Naive thymus-derived CD8-positive, alpha-beta T cell (primary cell): ENCODE measurements at regions not wholly inside any gene's neighbourhood (a gene's known extent, or its start where the extent isn't known, plus 50 kb on each side); places are given as distances from the start of the nearest gene placed in this dataset.
A peak's percentile ranks its signal among the peaks of the same experiment; 100 is the strongest.

ENCODE experiments used
- ATAC-seq, 2 donors: fragments of 150-1000 bp; cut with Tn5 transposase in 1 of 2; sonication (Bioruptor Pico), chemical (Tn5 transposase) in 1 of 2; 1 replicate in 1 of 2; 2 replicates in 1 of 2; pipeline ENCODE4 v1.10.0; 2021; ENCODE audit warnings: mild to moderate bottlenecking in 2 of 2, moderate library complexity in 2 of 2
- POLR2A ChIA-PET: fragments of 350-600 bp; sonication (Branson Sonifier 250); formaldehyde crosslinking; loops from one replicate; lab custom pipeline; 2021; ENCODE audit warnings: antibody characterized with exemption; lab: Charles Lee
- DNase-seq, 10 donors: peaks; one replicate each; pipeline versions ENCODE4 v3.0.0 to v3.0.0-alpha.2; 2020 to 2022
- H3K27ac Mint-ChIP-seq, 10 donors: one replicate each; pipeline ENCODE4 v1.8.0; 2020 to 2022; ENCODE audit warnings: mild to moderate bottlenecking in 10 of 10, mixed read lengths in 10 of 10, moderate library complexity in 4 of 10, inconsistent platforms in 1 of 10
- H3K27me3 Mint-ChIP-seq, 5 donors: one replicate each; pipeline ENCODE4 v1.8.0; 2021 to 2022; ENCODE audit warnings: mixed read lengths in 5 of 5
- H3K36me3 Mint-ChIP-seq, 3 donors: one replicate each; pipeline ENCODE4 v1.8.0; 2020 to 2022; ENCODE audit warnings: mixed read lengths in 3 of 3, mild to moderate bottlenecking in 2 of 3, inconsistent platforms in 1 of 3
- H3K4me1 Mint-ChIP-seq, 4 donors: one replicate each; pipeline ENCODE4 v1.8.0; 2021 to 2022; ENCODE audit warnings: mixed read lengths in 4 of 4
- H3K4me3 Mint-ChIP-seq, 10 donors: one replicate each; pipeline ENCODE4 v1.8.0; 2020 to 2022; ENCODE audit warnings: mild to moderate bottlenecking in 10 of 10, mixed read lengths in 10 of 10, moderate library complexity in 6 of 10, inconsistent platforms in 1 of 10
- H3K9me3 Mint-ChIP-seq, 9 donors: one replicate each; pipeline ENCODE4 v1.8.0; 2020 to 2022; ENCODE audit warnings: mixed read lengths in 9 of 9, mild to moderate bottlenecking in 3 of 9, inconsistent platforms in 1 of 9, moderate library complexity in 1 of 9

GRCh38 chr12:107317751-107318555 lies 224.6 kb upstream of the CRY1 start:
- peak overlapping the region; percentile 83 to 91 (median 87) for H3K4me3 Mint-ChIP-seq
- DNase-seq = peak; percentile 77 to 96 (median 87)
- peak overlapping the region; percentile 28 to 94 (median 83) for H3K27ac Mint-ChIP-seq
- H3K4me1 Mint-ChIP-seq = peaks cover 29 to 41% (median 35%) of the 10 kb centered on the region in 4 donors
- peaks cover 0 to 4% (median 0%) of the 10 kb centered on the region in 5 donors for H3K27me3 Mint-ChIP-seq
- H3K36me3 Mint-ChIP-seq = no peaks in the 10 kb centered on the region
- ATAC-seq = peak; percentile 51 to 59
- peaks cover 0 to 2% (median 0%) of the 10 kb centered on the region in 9 donors for H3K9me3 Mint-ChIP-seq
- POLR2A ChIA-PET = interaction anchor here (0.7 to 7.7 kb wide), 4 partner anchors 54 to 139 kb away, joined by 3 to 140 read pairs (median 42); no protein-coding TSS in a partner anchor

DNA sequence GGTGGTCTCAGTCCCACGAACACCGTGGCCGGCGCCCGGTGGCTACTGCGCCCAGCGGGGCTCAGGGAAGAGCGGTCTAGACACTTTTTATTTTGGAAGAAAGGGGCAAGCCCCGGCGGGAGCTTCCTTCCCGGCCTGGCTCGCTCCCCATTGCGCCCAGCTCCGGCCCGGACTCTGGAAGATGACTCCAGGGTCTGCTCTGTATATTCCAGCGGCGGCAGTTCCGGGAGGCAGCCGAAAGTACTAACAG lies 225.1 kb upstream of the CRY1 start:
- Mint-ChIP-seq H3K4me1 (peaks cover 31 to 46% (median 41%) of the 10 kb centered on the region in 4 donors), H3K27ac (peak overlapping the region in 8 of 10 donors; percentile 58 to 94 (median 90)), H3K4me3 (peak overlapping the region; percentile 83 to 91 (median 87)), H3K9me3 (peaks cover 0 to 2% (median 0%) of the 10 kb centered on the region in 9 donors), H3K27me3 (peaks cover 0 to 4% (median 0%) of the 10 kb centered on the region in 5 donors), H3K36me3 (no peaks in the 10 kb centered on the region)
- POLR2A ChIA-PET = interaction anchor here (0.7 to 7.7 kb wide), 5 partner anchors 10 to 140 kb away, joined by 3 to 140 read pairs (median 7); no protein-coding TSS in a partner anchor
- DNase-seq (peak in 1 of 10 donors; percentile 17), ATAC-seq (no peak)

GRCh38 chr12:107318806-107319532 lies 225.6 kb upstream of the CRY1 start:
- POLR2A ChIA-PET = interaction anchor here (0.7 to 7.7 kb wide), 10 partner anchors 9 to 140 kb away, joined by 3 to 140 read pairs (median 9); no protein-coding TSS in a partner anchor
- Mint-ChIP-seq H3K9me3 (peaks cover 0 to 2% (median 0%) of the 10 kb centered on the region in 9 donors), H3K27ac (peak overlapping the region in 9 of 10 donors; percentile 16 to 100 (median 90)), H3K27me3 (peaks cover 0 to 4% (median 0%) of the 10 kb centered on the region in 5 donors), H3K36me3 (no peaks in the 10 kb centered on the region), H3K4me1 (peaks cover 34 to 51% (median 46%) of the 10 kb centered on the region in 4 donors), H3K4me3 (peak overlapping the region; percentile 83 to 91 (median 87))
- peak in 7 of 10 donors; percentile 10 to 52 (median 22) for DNase-seq
- ATAC-seq = no peak

DNA sequence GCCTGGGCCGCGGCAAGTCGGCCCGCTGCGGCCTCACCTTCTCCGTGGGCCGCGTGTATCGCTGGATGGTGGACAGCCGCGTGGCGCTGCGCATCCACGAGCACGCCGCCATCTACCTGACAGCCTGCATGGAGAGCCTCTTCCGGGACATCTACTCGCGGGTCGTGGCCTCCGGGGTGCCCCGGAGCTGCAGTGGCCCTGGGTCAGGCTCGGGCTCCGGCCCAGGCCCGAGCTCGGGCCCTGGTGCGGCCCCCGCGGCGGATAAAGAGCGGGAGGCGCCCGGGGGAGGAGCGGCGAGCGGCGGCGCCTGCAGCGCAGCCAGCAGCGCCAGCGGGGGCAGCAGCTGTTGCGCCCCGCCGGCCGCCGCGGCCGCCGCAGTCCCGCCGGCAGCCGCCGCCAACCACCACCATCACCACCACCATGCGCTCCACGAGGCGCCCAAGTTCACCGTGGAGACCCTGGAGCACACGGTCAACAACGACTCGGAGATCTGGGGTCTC lies 226.2 kb upstream of the CRY1 start:
- Mint-ChIP-seq H3K9me3 (peaks cover 0 to 2% (median 0%) of the 10 kb centered on the region in 9 donors), H3K27me3 (peaks cover 0 to 4% (median 0%) of the 10 kb centered on the region in 5 donors), H3K36me3 (no peaks in the 10 kb centered on the region), H3K4me1 (peaks cover 34 to 53% (median 50%) of the 10 kb centered on the region in 4 donors), H3K4me3 (peak overlapping the region; percentile 89 to 99 (median 93)), H3K27ac (peak overlapping the region in 9 of 10 donors; percentile 87 to 100 (median 99))
- DNase-seq (peak in 8 of 10 donors; percentile 4 to 63 (median 36)), ATAC-seq (peak in 1 of 2 donors; percentile 0)
- POLR2A ChIA-PET = interaction anchor here (0.8 to 7.7 kb wide), 13 partner anchors 9 to 226 kb away, joined by 3 to 140 read pairs (median 7); partner anchors contain the start of gene CRY1

DNA sequence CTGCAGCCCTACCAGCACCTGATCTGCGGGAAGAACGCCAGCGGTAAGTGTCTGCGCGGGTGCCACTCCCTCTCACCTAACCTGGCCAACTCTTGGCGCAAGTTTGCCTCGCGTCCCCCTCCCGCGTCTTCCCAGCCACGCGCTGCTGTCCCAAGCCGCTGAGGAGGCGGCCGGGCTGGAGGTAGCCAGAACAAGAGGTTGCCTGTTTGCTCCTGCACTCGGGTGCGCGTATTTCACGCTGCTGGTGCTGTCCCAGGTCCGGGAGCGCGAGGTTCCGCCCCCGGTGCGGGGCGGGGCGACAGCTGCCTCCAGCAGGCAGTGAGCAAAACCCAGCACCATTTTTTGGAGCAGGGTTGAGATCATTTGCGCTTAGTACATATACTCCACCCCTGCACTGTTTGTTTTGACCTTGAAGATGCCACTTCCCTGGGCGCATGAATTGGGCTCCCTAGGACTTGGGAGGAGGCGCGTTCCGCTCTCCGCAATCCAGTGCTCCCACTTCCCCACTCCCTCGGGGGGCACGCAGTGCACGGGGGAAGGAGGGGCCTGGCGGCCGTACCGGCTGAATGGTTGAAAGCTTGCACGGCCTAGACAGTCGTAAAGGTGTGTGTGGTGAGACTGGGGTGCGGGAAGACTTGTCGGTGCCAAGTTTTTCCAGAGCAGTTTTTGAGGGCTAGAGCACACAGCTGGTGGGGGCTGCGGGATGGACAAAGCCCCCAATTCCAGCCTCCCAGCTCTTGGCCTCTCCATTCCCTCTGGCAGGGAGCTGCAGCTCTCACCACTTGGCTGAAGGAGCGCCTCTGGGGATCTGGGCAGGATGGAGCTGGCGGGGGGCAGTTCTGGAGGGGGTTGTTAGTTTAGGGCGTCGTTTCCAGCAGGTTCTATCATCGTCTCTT lies 226.9 kb upstream of the CRY1 start:
- POLR2A ChIA-PET = interaction anchor here (0.6 to 7.7 kb wide), 24 partner anchors 11 to 440 kb away, joined by 3 to 140 read pairs (median 5); partner anchors contain the start of genes CRY1, PRDM4 and TMEM263
- ATAC-seq = peak; percentile 50 to 51

DNA sequence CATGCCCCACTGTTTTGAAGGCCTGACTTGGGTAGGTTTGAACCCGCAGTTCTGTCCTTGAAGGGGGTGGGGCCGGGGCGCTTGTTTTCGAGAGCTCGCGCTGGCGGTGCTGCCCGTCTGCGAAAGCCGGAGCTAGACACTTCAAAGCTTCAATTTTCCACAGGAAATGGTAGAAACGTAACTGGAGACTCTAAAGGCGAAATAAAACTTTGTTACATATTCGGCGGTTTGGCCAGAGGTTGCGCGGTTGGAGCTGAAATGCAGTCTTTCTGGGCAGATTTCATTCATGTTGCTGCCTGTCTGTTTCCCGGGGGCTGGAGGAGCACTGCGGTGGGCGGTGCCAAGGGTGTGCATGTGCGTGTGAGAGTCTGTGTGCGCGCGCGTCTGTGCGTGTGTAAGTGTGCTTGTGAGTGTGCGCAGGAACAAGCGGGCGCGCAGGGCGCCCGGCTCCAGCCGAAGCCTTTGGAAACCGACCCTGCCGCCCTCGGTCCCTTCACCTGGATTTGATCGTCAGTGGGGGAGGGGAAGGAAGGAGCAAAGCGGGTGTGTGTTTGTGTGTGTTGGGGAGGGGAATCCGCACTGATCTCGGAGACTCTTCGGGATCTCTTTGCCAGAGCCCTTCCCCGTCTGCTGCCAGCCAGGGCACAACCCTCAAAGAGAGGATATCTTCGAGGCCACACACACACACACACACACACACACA lies 227.7 kb upstream of the CRY1 start:
- peaks cover 0 to 2% (median 0%) of the 10 kb centered on the region in 9 donors for H3K9me3 Mint-ChIP-seq
- H3K27ac Mint-ChIP-seq = peak overlapping the region; percentile 87 to 100 (median 99)
- peaks cover 33 to 64% (median 60%) of the 10 kb centered on the region in 4 donors for H3K4me1 Mint-ChIP-seq
- DNase-seq (peak; percentile 49 to 95 (median 88)), ATAC-seq (peak; percentile 51 to 54)
- H3K4me3 Mint-ChIP-seq = peak overlapping the region; percentile 89 to 99 (median 93)
- H3K27me3 Mint-ChIP-seq = peaks cover 0 to 4% (median 0%) of the 10 kb centered on the region in 5 donors
- H3K36me3 Mint-ChIP-seq = no peaks in the 10 kb centered on the region
- POLR2A ChIA-PET = interaction anchor here (0.6 to 7.7 kb wide), 24 partner anchors 10 to 440 kb away, joined by 3 to 140 read pairs (median 5); partner anchors contain the start of genes CRY1, PRDM4 and TMEM263

More for the DNA sequence above, 226.9 kb upstream of the CRY1 start:
- H3K9me3 Mint-ChIP-seq = peaks cover 0 to 2% (median 0%) of the 10 kb centered on the region in 9 donors
- peak overlapping the region; percentile 89 to 99 (median 93) for H3K4me3 Mint-ChIP-seq
- peaks cover 33 to 60% (median 57%) of the 10 kb centered on the region in 4 donors for H3K4me1 Mint-ChIP-seq
- no peaks in the 10 kb centered on the region for H3K36me3 Mint-ChIP-seq
- peak; percentile 63 to 92 (median 83) for DNase-seq
- H3K27me3 Mint-ChIP-seq = peaks cover 0 to 4% (median 0%) of the 10 kb centered on the region in 5 donors
- H3K27ac Mint-ChIP-seq = peak overlapping the region; percentile 87 to 100 (median 99)

DNA sequence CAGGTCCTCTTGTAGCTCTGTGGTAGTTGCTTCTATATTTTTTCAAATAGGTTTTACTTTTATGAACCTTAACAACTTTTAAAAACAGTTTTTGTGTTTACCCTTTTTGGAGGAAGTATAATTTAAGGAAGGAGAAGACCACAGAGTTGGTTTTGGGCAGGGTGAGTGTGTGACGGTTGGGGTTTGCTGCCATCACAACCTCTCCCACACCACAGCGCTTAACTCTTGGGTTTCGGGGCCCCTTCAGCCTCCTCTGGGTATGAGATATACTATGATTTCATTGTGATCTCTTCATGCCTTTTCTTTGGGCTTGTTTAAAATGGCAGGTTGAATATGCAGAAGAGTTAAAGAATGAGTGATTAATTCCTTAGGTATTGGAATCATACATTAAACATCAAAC lies 228.7 kb upstream of the CRY1 start:
- POLR2A ChIA-PET = interaction anchor here (0.7 to 7.7 kb wide), 8 partner anchors 13 to 79 kb away, joined by 3 to 140 read pairs (median 7); no protein-coding TSS in a partner anchor
- peaks cover 0 to 2% (median 0%) of the 10 kb centered on the region in 9 donors for H3K9me3 Mint-ChIP-seq
- no peaks in the 10 kb centered on the region for H3K36me3 Mint-ChIP-seq
- peaks cover 0 to 3% (median 0%) of the 10 kb centered on the region in 5 donors for H3K27me3 Mint-ChIP-seq
- peak overlapping the region; percentile 89 to 99 (median 93) for H3K4me3 Mint-ChIP-seq
- ATAC-seq (peak in 1 of 2 donors; percentile 25), DNase-seq (peak in 9 of 10 donors; percentile 8 to 82 (median 67))
- peaks cover 37 to 73% (median 69%) of the 10 kb centered on the region in 4 donors for H3K4me1 Mint-ChIP-seq
- H3K27ac Mint-ChIP-seq = peak overlapping the region; percentile 87 to 100 (median 99)

- Mint-ChIP-seq H3K27me3 (peaks cover 0 to 2% (median 0%) of the 10 kb centered on the region in 5 donors), H3K36me3 (no peaks in the 10 kb centered on the region), H3K9me3 (peaks cover 0 to 2% (median 0%) of the 10 kb centered on the region in 9 donors), H3K4me1 (peaks cover 50 to 94% (median 89%) of the 10 kb centered on the region in 4 donors), H3K27ac (peak overlapping the region in 7 of 10 donors; percentile 26 to 77 (median 41)), H3K4me3 (no peak overlapping the region)
- ATAC-seq (no peak), DNase-seq (no peak)
- POLR2A ChIA-PET = no interaction called here
Measured at GRCh38 chr12:107325075-107325608, 231.8 kb upstream of the CRY1 start.

DNA sequence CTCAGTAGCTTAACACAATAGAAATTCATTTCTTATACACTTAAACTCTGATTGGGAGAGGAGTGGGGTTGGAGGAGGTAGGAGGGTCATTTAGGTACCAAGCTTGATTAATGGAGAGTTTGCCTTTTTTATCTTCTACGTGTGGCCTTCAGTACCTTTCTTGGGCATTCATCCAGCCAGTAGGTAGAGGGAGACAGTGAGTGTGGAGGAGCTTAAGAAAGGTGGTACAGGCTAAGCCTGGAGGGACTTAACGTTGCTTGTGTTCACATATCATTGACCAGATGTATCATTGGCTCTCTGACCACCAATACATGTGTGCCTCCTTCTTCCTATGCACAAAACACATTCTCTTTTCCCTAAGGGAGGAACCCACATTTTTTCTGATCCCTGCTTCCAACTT lies 232.9 kb upstream of the CRY1 start:
- ATAC-seq (no peak), DNase-seq (no peak)
- H3K4me3 Mint-ChIP-seq = no peak overlapping the region
- H3K9me3 Mint-ChIP-seq = no peaks in the 10 kb centered on the region
- no peaks in the 10 kb centered on the region for H3K36me3 Mint-ChIP-seq
- peaks cover 49 to 94% (median 90%) of the 10 kb centered on the region in 4 donors for H3K4me1 Mint-ChIP-seq
- POLR2A ChIA-PET = no interaction called here
- peaks cover 0 to 2% (median 0%) of the 10 kb centered on the region in 5 donors for H3K27me3 Mint-ChIP-seq
- peak overlapping the region in 5 of 10 donors; percentile 12 to 81 (median 57) for H3K27ac Mint-ChIP-seq

GRCh38 chr12:107327651-107328182 lies 234.4 kb upstream of the CRY1 start:
- DNase-seq (no peak), ATAC-seq (peak in 1 of 2 donors; percentile 35)
- H3K27ac Mint-ChIP-seq = peak overlapping the region in 3 of 10 donors; percentile 20 to 60 (median 23)
- POLR2A ChIA-PET = interaction anchor here (0.9 to 2.2 kb wide), 5 partner anchors 9 to 75 kb away, joined by 3 to 7 read pairs (median 4); no protein-coding TSS in a partner anchor
- no peaks in the 10 kb centered on the region for H3K9me3 Mint-ChIP-seq
- H3K4me3 Mint-ChIP-seq = no peak overlapping the region
- peaks cover 0 to 2% (median 0%) of the 10 kb centered on the region in 5 donors for H3K27me3 Mint-ChIP-seq
- H3K4me1 Mint-ChIP-seq = peaks cover 51 to 94% (median 86%) of the 10 kb centered on the region in 4 donors
- H3K36me3 Mint-ChIP-seq = no peaks in the 10 kb centered on the region
